Transverse colon (tissue), 4 donors: ENCODE measurements at regions not wholly inside any gene's neighbourhood (a gene's known extent, or its start where the extent isn't known, plus 50 kb on each side); places are given as distances from the start of the nearest gene placed in this dataset.

Source experiments
- DNase-seq: peaks from one replicate; pipeline ENCODE4 v3.0.0-alpha.2; 2019
- H3K27ac ChIP-seq, 4 donors: fragments of 200-600 bp; sonication (generic); 2 replicates each; pipeline ENCODE4 v1.5.1; 2016 to 2018; ENCODE audit warnings: inconsistent platforms in 4 of 4
- H3K27me3 ChIP-seq: fragments of 200-600 bp; sonication (generic); 2 replicates; pipeline ENCODE4 v1.5.1; 2017; ENCODE audit warnings: inconsistent platforms
- H3K36me3 ChIP-seq, 4 donors: fragments of 200-600 bp; sonication (generic); 2 replicates each; pipeline ENCODE4 v1.5.1; 2017 to 2019; ENCODE audit warnings: inconsistent platforms in 4 of 4
- H3K4me1 ChIP-seq, 4 donors: fragments of 200-600 bp; sonication (generic); 2 replicates each; pipeline ENCODE4 v1.5.1; 2017 to 2020; ENCODE audit warnings: inconsistent platforms in 4 of 4
- H3K4me3 ChIP-seq, 4 donors: fragments of 200-600 bp; sonication (generic); 1 replicate in 1 of 4; 2 replicates in 3 of 4; pipeline versions ENCODE4 v1.5.1 to v1.6.1; 2017 to 2019; ENCODE audit warnings: inconsistent platforms in 4 of 4
- H3K9me3 ChIP-seq, 2 donors: fragments of 200-600 bp; sonication (generic); 2 replicates each; pipeline ENCODE4 v1.5.1; 2017 to 2019; ENCODE audit warnings: inconsistent platforms in 2 of 2
- EP300 ChIP-seq: sonication (generic); formaldehyde crosslinking; IDR thresholded peaks from one replicate; pipeline ENCODE4 v1.6.1; 2017; ENCODE audit warnings: antibody characterized with exemption, low read depth
- POLR2A ChIP-seq: fragments of 450-650 bp; IDR thresholded peaks from one replicate; pipeline ENCODE4 v1.6.1; 2016; ENCODE audit warnings: antibody characterized with exemption, mild to moderate bottlenecking, moderate library complexity
- POLR2AphosphoS5 ChIP-seq, 3 donors: sonication (generic); formaldehyde crosslinking; IDR thresholded peaks; one replicate each; pipeline ENCODE4 v1.6.1; 2016; ENCODE audit warnings: antibody characterized with exemption in 3 of 3
- WGBS, 2 donors: methylation state at CpG; one replicate each; pipeline ENCODE4 v1.1.5; 2018; ENCODE audit warnings: low coverage in 1 of 2; 5-methylcytosine and 5-hydroxymethylcytosine counted together
- in situ Hi-C, 4 donors: fragments of 200-750 bp; cut with MboI; loops; one replicate each; pipeline versions ENCODE4 v1.15.0 to v1.15.1; 2017; ENCODE audit warnings: low sequenced_read_pairs in 3 of 4, low pct_ligation_motif_present in 1 of 4, low pct_unique_long_range_greater_than_20kb in 1 of 4
- intact Hi-C: fragments of 100-400 bp; cut with DNase I; formaldehyde crosslinking; loops from one replicate; pipeline ENCODE4 v1.15.1; 2023; ENCODE audit warnings: low total_unique reads
- TF ChIP-seq, protein P1 (sequence below), 5 experiments: fragments of 200-600 bp in 3 of 5; fragments of 450-650 bp in 2 of 5; sonication (generic) in 3 of 5; IDR thresholded peaks; 1 replicate in 2 of 5; 2 replicates in 3 of 5; pipeline ENCODE4 v1.5.1; 2016 to 2017; ENCODE audit warnings: antibody characterized with exemption in 5 of 5, inconsistent platforms in 3 of 5, mild to moderate bottlenecking in 2 of 5, moderate library complexity in 1 of 5

DNA sequence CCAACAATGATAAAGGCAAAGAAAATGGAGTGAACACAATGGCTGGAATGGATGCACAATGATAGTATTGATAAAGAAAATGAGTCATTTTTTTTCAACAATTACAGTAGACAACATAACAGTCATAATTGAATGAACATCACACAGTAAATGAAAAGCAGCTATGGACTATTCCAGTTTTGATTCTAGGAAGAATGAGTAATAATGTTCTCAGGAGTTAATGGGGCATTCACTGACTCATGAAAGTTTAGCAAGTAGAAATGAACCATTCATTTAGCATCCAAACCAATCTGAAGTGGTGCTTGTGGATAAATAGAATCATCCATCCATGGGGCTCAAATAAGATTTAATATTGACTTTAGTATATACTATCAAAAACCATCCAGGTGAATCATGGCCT, 1029.5 kb upstream of the GJE1 start:
- H3K4me3 ChIP-seq, result no peak overlapping the region
- H3K4me1 ChIP-seq, result no peaks in the 10 kb centered on the region
- no peak for TF ChIP-seq EP300
- no peak for TF ChIP-seq POLR2A
- TF ChIP-seq, protein P1, sequence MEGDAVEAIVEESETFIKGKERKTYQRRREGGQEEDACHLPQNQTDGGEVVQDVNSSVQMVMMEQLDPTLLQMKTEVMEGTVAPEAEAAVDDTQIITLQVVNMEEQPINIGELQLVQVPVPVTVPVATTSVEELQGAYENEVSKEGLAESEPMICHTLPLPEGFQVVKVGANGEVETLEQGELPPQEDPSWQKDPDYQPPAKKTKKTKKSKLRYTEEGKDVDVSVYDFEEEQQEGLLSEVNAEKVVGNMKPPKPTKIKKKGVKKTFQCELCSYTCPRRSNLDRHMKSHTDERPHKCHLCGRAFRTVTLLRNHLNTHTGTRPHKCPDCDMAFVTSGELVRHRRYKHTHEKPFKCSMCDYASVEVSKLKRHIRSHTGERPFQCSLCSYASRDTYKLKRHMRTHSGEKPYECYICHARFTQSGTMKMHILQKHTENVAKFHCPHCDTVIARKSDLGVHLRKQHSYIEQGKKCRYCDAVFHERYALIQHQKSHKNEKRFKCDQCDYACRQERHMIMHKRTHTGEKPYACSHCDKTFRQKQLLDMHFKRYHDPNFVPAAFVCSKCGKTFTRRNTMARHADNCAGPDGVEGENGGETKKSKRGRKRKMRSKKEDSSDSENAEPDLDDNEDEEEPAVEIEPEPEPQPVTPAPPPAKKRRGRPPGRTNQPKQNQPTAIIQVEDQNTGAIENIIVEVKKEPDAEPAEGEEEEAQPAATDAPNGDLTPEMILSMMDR (IDR thresholded peaks at IDR 0.05), result no peak
- no peak for TF ChIP-seq POLR2AphosphoS5 (IDR thresholded peaks at IDR 0.05)
- DNase-seq, result no peak
- intact Hi-C loops (no loop called here), in situ Hi-C loops (no loop called here)
- H3K27ac ChIP-seq, result no peak overlapping the region
- no peaks in the 10 kb centered on the region for H3K9me3 ChIP-seq
- no peaks in the 10 kb centered on the region for H3K27me3 ChIP-seq
- no peaks in the 10 kb centered on the region for H3K36me3 ChIP-seq

- H3K4me3 ChIP-seq, result no peak overlapping the region
- no peak for TF ChIP-seq POLR2AphosphoS5 (IDR thresholded peaks at IDR 0.05)
- TF ChIP-seq, protein P1 (IDR thresholded peaks at IDR 0.05), result no peak
- TF ChIP-seq EP300, result no peak
- DNase-seq, result no peak
Observed at GRCh38 chr6:141097471-141097870, 1035.3 kb upstream of the GJE1 start.

GRCh38 chr6:141095308-141095707, 1037.4 kb upstream of the GJE1 start:
- H3K36me3 ChIP-seq, result no peaks in the 10 kb centered on the region
- H3K4me3 ChIP-seq, result no peak overlapping the region
- no peak overlapping the region for H3K27ac ChIP-seq
- in situ Hi-C loops (no loop called here), intact Hi-C loops (no loop called here)
- no peaks in the 10 kb centered on the region for H3K27me3 ChIP-seq
- WGBS, 2 donors, result 42 to 55% methylated on average over 1 of the region's 1 CpG
- H3K4me1 ChIP-seq, result no peaks in the 10 kb centered on the region
- no peak for DNase-seq
- TF ChIP-seq EP300 (no peak), POLR2AphosphoS5 (IDR thresholded peaks at IDR 0.05) (no peak), POLR2A (no peak)
- TF ChIP-seq, protein P1 (IDR thresholded peaks at IDR 0.05), result no peak
- H3K9me3 ChIP-seq, result no peaks in the 10 kb centered on the region

More at GRCh38 chr6:141097471-141097870, 1035.3 kb upstream of the GJE1 start:
- no peaks in the 10 kb centered on the region for H3K4me1 ChIP-seq
- intact Hi-C loops, result no loop called here
- H3K9me3 ChIP-seq, result no peaks in the 10 kb centered on the region
- H3K36me3 ChIP-seq, result no peaks in the 10 kb centered on the region
- in situ Hi-C loops, result no loop called here
- WGBS, 2 donors, result 40 to 72% methylated on average over 1 of the region's 1 CpG
- H3K27ac ChIP-seq, result no peak overlapping the region
- no peaks in the 10 kb centered on the region for H3K27me3 ChIP-seq

DNA sequence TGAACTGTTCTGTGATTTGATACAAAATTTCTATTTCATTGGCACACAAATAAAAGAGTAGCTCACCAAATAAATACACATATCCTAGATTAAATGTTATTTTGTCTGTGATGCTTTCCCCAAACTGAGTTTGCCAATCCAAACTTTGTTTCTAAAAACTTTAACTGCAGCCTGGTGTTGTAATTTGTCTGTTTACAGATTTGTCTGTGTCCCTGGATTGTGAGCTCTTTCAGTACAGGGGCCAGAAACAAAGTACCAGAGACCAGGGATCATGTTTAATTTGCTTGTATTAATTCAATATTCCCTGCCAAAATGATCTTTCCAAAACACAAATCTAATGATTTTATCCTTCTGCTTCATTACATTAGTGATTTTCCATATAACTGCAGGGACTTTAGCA, 1044.6 kb upstream of the GJE1 start:
- no peak overlapping the region for H3K4me3 ChIP-seq
- no peaks in the 10 kb centered on the region for H3K4me1 ChIP-seq
- H3K36me3 ChIP-seq, result no peaks in the 10 kb centered on the region
- TF ChIP-seq EP300 (no peak), POLR2A (no peak), POLR2AphosphoS5 (IDR thresholded peaks at IDR 0.05) (no peak)
- TF ChIP-seq, protein P1 (IDR thresholded peaks at IDR 0.05), result no peak
- intact Hi-C loops, result no loop called here
- in situ Hi-C loops, result no loop called here
- no peaks in the 10 kb centered on the region for H3K27me3 ChIP-seq
- H3K27ac ChIP-seq, result no peak overlapping the region
- no peaks in the 10 kb centered on the region for H3K9me3 ChIP-seq
- no peak for DNase-seq
